HG03039 (cell line): ENCODE measurements at regions not wholly inside any gene's neighbourhood (a gene's known extent, or its start where the extent isn't known, plus 50 kb on each side); places are given as distances from the start of the nearest gene placed in this dataset.
"Not testable (repeated sequence)": the region's sequence is repeated elsewhere in the genome, so short reads cannot be mapped to it uniquely, and the experiment has no call there.

Experiments used
- ATAC-seq: cut with Tn5 transposase; IDR thresholded peaks from one replicate; pipeline ENCODE4 v1.9.1; 2021; ENCODE audit warnings: mild to moderate bottlenecking, moderate library complexity; ENCODE audit not compliant: unreplicated experiment

- no peak for ATAC-seq
Measured at GRCh38 chr14:56419750-56420149, 159.8 kb upstream of the TMEM260 start.

- no peak for ATAC-seq
Measured at GRCh38 chr14:56422221-56422620, 157.4 kb upstream of the TMEM260 start.

GRCh38 chr14:56422703-56423213 lies 156.8 kb upstream of the TMEM260 start:
- no peak for ATAC-seq

- ATAC-seq = no peak
Measured at GRCh38 chr14:56423544-56423943, 156.1 kb upstream of the TMEM260 start.

- ATAC-seq = no peak
Measured at GRCh38 chr14:56431013-56431412, 148.6 kb upstream of the TMEM260 start.

GRCh38 chr14:56449670-56450213 lies 129.9 kb upstream of the TMEM260 start:
- no peak for ATAC-seq

GRCh38 chr14:56452940-56453339 lies 126.7 kb upstream of the TMEM260 start:
- ATAC-seq = no peak

GRCh38 chr14:56454680-56455079 lies 124.9 kb upstream of the TMEM260 start:
- ATAC-seq = not testable (repeated sequence)

GRCh38 chr14:56460469-56460868 lies 119.1 kb upstream of the TMEM260 start:
- ATAC-seq = no peak

GRCh38 chr14:56461276-56462275 lies 118.0 kb upstream of the TMEM260 start:
- no peak for ATAC-seq

GRCh38 chr14:56463271-56463890 lies 116.2 kb upstream of the TMEM260 start:
- no peak for ATAC-seq

GRCh38 chr14:56471056-56471455 lies 108.5 kb upstream of the TMEM260 start:
- no peak for ATAC-seq

- no peak for ATAC-seq
Measured at GRCh38 chr14:56474419-56475022, 105.1 kb upstream of the TMEM260 start.

GRCh38 chr14:56482310-56482911 lies 97.2 kb upstream of the TMEM260 start:
- no peak for ATAC-seq

GRCh38 chr14:56487090-56487667 lies 92.4 kb upstream of the TMEM260 start:
- ATAC-seq = no peak

- no peak for ATAC-seq
Measured at GRCh38 chr14:56487761-56488160, 91.8 kb upstream of the TMEM260 start.

GRCh38 chr14:56488306-56488705 lies 91.3 kb upstream of the TMEM260 start:
- no peak for ATAC-seq

GRCh38 chr14:56490379-56490778 lies 89.2 kb upstream of the TMEM260 start:
- no peak for ATAC-seq

GRCh38 chr14:56491299-56492285 lies 88.0 kb upstream of the TMEM260 start:
- peak; percentile 53 for ATAC-seq
